Thyroid gland (tissue), 4 donors: ENCODE measurements at regions not wholly inside any gene's neighbourhood (a gene's known extent, or its start where the extent isn't known, plus 50 kb on each side); places are given as distances from the start of the nearest gene placed in this dataset.

ENCODE experiments used
- CTCF ChIP-seq, 6 experiments: fragments of 200-600 bp in 3 of 6; fragments of 450-650 bp in 3 of 6; sonication (generic) in 3 of 6; IDR thresholded peaks; one replicate each; pipeline ENCODE4 v1.5.1; 2016 to 2019; ENCODE audit warnings: antibody characterized with exemption in 6 of 6, mild to moderate bottlenecking in 2 of 6, inconsistent platforms in 1 of 6, moderate library complexity in 1 of 6
- POLR2A ChIP-seq, 2 donors: fragments of 450-650 bp; IDR thresholded peaks; one replicate each; pipeline ENCODE4 v1.6.1; 2017; ENCODE audit warnings: antibody characterized with exemption in 2 of 2, mild to moderate bottlenecking in 2 of 2, moderate library complexity in 1 of 2

- TF ChIP-seq POLR2A (IDR thresholded peaks at IDR 0.05), result no peak
- TF ChIP-seq CTCF (IDR thresholded peaks at IDR 0.05), result no peak
These were observed 60.0 kb upstream of the EDAR start for GRCh38 chr2:109049022-109049421.
